Epithelial cell of proximal tubule (primary cell): ENCODE measurements at regions not wholly inside any gene's neighbourhood (a gene's known extent, or its start where the extent isn't known, plus 50 kb on each side); places are given as distances from the start of the nearest gene placed in this dataset.

Experiments used
- DNase-seq: peaks from one replicate; pipeline ENCODE4 v3.0.0-alpha.2; 2011; ENCODE audit warnings: low read depth
- H3K4me3 ChIP-seq: 2 replicates; pipeline ENCODE4 v1.5.1; 2011; ENCODE audit warnings: low read depth, mild to moderate bottlenecking, low read length
- TF ChIP-seq, protein P1 (sequence below): conservative IDR thresholded peaks from 2 replicates; pipeline ENCODE4 v1.5.1; 2012; ENCODE audit warnings: low read depth, mild to moderate bottlenecking, low read length

DNA sequence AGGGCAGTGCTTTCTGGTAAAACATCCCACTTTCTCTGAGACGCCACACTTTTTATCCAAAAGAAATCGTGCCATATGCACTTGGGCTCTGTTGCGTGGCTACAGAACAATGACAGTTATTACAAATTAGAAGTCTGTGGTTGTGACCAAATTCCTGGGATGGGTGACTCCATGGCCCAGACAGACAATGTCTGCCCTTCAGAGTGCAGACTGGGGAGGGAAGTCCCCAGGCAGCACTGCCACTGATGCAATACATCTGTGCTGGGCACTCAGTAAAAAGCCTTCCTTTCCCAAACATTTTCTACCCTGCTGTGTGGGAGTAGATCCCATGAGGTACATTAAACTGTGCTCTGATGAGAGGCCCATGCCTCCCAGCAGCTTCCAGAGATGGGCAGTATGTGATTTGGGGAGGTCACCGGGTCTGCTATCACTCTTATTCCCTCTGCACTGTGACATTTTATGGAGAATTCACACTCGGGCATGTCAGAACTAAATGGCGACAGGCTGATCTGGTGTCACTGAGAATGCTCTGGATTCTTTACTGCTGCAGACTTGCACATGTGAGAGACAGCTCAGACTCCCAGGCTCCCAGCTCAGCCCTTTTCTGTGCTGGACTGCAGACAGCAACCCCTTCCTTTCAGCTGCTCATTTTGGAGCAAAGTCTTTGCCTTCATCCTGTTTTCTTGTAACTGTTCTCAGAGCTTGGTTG is 243.5 kb upstream of the ZNF32 start:
- TF ChIP-seq, protein P1, sequence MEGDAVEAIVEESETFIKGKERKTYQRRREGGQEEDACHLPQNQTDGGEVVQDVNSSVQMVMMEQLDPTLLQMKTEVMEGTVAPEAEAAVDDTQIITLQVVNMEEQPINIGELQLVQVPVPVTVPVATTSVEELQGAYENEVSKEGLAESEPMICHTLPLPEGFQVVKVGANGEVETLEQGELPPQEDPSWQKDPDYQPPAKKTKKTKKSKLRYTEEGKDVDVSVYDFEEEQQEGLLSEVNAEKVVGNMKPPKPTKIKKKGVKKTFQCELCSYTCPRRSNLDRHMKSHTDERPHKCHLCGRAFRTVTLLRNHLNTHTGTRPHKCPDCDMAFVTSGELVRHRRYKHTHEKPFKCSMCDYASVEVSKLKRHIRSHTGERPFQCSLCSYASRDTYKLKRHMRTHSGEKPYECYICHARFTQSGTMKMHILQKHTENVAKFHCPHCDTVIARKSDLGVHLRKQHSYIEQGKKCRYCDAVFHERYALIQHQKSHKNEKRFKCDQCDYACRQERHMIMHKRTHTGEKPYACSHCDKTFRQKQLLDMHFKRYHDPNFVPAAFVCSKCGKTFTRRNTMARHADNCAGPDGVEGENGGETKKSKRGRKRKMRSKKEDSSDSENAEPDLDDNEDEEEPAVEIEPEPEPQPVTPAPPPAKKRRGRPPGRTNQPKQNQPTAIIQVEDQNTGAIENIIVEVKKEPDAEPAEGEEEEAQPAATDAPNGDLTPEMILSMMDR: no peak
- DNase-seq: no peak

DNA sequence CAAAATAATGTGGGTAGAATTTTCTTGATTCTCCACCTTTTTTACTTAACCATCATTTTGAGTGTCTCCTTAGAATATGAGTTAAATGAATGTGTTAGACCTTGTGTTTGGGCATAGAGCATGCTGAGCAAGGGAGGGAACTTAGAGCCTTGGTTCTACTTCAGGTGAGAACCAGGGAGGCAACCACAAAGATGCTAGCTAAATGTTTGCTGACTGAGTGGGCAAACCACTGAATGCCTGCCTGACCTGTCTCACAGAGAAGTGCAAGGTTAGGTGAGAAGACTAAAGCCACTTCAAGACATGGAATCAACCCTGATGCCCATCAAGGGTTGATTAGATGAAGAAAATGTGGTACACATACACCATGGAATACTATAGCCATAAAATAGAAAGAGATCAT is 242.6 kb upstream of the ZNF32 start:
- DNase-seq: no peak
- H3K4me3 ChIP-seq: no peak overlapping the region
- TF ChIP-seq, protein P1: no peak

More for the DNA sequence above, 243.5 kb upstream of the ZNF32 start:
- H3K4me3 ChIP-seq: no peak overlapping the region

DNA sequence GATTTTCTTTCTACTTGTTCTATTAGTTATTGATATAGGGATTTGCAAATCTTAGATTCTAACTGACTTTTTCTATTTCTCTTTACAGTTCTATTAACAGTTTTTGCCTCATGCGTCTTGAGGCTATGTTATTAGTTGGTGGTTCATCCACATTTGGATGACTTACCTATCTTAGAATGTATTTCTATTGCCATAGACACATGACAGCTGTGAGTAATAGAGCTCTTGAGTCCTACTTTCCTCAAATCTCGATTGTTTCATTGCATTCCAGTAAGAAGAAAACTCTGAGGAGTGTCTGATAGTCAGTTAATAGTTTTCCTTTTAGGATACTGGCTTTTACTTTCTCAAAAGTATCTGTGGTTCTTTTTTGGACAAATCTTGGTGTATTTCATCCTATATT is 241.4 kb upstream of the ZNF32 start:
- no peak for DNase-seq
- TF ChIP-seq, protein P1: no peak
- H3K4me3 ChIP-seq: no peak overlapping the region

DNA sequence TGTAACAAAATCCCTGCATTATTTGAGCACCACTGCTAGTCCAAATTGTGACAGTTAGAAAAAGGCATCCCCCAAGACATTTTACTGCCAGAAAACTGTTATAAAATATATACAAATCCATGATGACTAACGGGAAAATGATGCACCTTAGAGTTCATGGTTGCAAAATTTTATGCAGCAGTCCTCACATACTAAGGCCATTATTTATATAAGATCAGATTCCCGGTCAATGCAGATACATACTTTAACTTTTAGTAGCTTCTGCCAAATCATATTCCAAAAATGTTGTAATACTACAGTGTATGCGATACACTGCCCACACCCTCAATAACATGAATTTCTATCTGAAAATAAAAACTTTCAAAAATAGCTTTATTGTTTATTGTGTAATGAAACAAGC is 239.9 kb upstream of the ZNF32 start:
- no peak for DNase-seq
- no peak overlapping the region for H3K4me3 ChIP-seq
- TF ChIP-seq, protein P1: no peak

DNA sequence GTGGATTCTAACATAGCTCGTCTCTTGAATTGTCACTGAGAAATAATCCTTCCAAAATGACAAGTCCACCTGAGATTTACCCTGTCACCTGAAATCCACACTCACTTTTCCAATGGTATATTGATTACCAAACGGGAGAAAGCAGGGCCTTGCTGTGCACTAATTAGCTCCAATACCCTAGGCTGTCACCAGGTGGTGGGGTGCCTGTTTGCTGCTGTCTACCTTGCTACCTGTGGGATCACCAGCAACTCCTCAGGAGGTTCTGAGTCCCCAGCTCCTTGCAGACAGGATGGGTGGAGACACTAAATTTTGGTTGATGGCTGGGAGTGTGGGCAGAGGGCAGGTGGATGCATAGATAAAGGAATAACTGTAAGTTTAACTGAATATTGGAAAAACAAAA is 237.2 kb upstream of the ZNF32 start:
- TF ChIP-seq, protein P1: peak; percentile 32
- no peak for DNase-seq
- H3K4me3 ChIP-seq: no peak overlapping the region

DNA sequence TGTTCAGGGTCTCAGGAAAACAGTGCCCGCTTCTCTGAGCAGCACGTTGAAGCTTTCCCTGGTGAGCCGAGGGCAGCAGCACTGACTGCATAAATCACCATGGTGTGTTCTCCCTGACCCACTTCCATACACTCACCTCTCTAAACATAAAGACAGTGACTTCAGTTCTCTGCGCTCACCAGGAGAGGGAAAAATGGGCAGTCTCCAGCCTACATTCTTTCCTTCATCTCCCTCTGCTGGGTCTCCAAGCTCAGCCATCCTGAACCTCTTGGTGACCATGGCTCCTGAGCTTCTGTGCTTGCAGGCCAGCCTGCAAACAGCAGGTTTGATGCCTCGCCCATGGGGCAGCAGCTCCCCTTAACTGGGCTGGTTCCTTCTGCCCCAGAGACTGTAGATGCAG is 236.6 kb upstream of the ZNF32 start:
- no peak overlapping the region for H3K4me3 ChIP-seq
- TF ChIP-seq, protein P1: no peak
- DNase-seq: no peak

DNA sequence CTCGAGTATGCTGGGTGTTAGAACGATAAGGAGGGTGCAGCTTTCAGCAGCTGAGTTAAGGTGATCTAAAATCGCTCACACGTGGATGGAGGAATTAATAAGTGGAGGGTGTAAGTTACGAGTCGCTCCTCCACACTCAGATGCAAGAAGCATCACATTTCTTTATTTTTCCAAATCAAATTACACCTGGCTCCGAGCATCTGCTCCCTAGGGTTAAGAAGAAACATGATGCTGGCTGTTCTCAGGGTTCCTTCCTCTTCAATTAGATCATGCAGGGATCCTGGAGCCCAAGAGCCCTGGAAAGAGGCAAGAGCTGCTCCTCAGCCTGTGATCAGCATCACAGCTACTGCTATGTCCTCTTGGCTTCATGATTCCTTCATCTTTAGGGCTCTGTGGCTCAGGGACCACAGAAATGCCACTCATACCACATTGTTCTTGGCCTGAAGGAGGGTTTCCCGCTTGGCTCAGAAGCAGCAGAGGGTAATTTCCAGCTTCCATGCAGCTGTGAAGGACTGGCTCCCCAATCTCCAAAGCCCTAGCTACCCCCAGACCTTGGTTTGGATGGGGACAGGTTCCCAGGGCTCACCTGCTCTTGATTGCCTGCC is 235.9 kb upstream of the ZNF32 start:
- TF ChIP-seq, protein P1: no peak
- no peak for DNase-seq
- H3K4me3 ChIP-seq: no peak overlapping the region
